ENCODE measurements at regions not wholly inside any gene's neighbourhood (a gene's known extent, or its start where the extent isn't known, plus 50 kb on each side); places are given as distances from the start of the nearest gene placed in this dataset.

DNA sequence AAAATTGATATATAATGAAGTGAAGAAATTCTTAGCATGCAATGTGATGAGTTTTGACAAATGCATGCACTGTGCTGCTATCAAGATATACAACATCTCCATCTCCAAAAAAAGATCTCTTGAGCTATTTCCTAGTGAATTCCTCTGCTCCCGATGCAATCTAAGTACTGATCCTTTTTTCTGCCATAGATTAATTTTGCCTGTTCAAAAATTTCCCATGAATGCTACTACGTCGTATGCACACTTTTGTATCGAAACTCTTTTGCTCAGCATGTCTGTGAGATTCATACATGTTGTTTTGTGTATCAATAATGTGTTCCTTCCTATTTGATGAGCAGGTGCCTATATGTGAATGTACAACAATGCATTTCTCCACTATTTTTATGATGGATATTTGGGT lies 647.4 kb downstream of the MTRR start:
- TF ChIP-seq, protein P1, sequence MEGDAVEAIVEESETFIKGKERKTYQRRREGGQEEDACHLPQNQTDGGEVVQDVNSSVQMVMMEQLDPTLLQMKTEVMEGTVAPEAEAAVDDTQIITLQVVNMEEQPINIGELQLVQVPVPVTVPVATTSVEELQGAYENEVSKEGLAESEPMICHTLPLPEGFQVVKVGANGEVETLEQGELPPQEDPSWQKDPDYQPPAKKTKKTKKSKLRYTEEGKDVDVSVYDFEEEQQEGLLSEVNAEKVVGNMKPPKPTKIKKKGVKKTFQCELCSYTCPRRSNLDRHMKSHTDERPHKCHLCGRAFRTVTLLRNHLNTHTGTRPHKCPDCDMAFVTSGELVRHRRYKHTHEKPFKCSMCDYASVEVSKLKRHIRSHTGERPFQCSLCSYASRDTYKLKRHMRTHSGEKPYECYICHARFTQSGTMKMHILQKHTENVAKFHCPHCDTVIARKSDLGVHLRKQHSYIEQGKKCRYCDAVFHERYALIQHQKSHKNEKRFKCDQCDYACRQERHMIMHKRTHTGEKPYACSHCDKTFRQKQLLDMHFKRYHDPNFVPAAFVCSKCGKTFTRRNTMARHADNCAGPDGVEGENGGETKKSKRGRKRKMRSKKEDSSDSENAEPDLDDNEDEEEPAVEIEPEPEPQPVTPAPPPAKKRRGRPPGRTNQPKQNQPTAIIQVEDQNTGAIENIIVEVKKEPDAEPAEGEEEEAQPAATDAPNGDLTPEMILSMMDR (IDR thresholded peaks at IDR 0.05) = no peak
- DNase-seq (no peak), ATAC-seq (no peak)
- Histone ChIP-seq H3K36me3 (no peaks in the 10 kb centered on the region), H3K4me1 (no peaks in the 10 kb centered on the region), H3K27ac (no peak overlapping the region), H3K4me3 (no peak overlapping the region), H3K9me3 (peaks cover 0 to 17% of the 10 kb centered on the region in 2 donors), H3K27me3 (no peaks in the 10 kb centered on the region)
- intact Hi-C loops (cut with DNase I) = no loop called here

DNA sequence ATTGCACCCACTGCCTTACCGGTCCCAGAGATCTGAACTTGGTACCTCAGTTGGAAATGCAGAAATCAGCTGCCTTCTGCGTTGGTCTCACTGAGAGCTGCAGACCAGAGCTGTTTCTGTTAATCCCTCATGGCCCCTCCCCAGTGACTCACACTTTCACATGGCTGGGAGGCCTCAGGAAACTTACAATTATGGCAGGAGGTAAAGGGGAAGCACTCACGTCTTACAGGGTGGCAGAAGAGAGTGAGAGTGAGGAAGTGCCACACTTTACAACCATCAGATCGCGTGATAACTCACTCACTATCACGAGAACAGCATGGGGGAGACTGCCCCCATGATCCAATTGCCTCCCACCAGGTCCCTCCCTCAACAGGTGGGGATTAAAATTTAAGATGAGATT lies 648.5 kb downstream of the MTRR start:
- intact Hi-C loops (cut with DNase I) = no loop called here
- TF ChIP-seq, protein P1 (IDR thresholded peaks at IDR 0.05) = no peak

DNA sequence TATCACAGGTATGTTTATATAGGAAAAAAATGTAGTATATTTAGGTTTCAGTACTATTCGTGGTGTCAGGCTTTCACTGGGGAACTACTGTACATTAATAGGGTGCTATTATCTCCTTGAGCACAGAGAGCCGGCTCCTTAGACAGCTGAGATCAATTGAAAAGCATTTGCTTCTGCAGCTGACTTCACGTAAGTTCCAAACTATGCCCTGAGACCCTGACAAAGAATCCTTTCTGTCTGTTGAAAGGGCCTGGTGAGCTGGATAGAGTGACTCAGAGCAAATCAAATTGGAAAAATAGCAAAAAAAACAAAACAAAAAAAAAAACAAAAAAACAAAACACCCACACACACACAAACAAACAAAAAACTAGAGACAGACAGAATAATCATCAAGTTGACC lies 652.0 kb downstream of the MTRR start:
- DNase-seq (no peak), ATAC-seq (no peak)
- intact Hi-C loops (cut with DNase I) = no loop called here
- Histone ChIP-seq H3K4me3 (no peak overlapping the region), H3K36me3 (no peaks in the 10 kb centered on the region), H3K9me3 (no peaks in the 10 kb centered on the region), H3K27ac (no peak overlapping the region), H3K4me1 (no peaks in the 10 kb centered on the region), H3K27me3 (no peaks in the 10 kb centered on the region)
- TF ChIP-seq, protein P1 (IDR thresholded peaks at IDR 0.05) = no peak

More for the DNA sequence above, 648.5 kb downstream of the MTRR start:
- Histone ChIP-seq H3K4me3 (no peak overlapping the region), H3K27ac (no peak overlapping the region), H3K36me3 (no peaks in the 10 kb centered on the region), H3K4me1 (no peaks in the 10 kb centered on the region), H3K27me3 (no peaks in the 10 kb centered on the region), H3K9me3 (peaks cover 0 to 11% of the 10 kb centered on the region in 2 donors)
- DNase-seq (no peak), ATAC-seq (no peak)

DNA sequence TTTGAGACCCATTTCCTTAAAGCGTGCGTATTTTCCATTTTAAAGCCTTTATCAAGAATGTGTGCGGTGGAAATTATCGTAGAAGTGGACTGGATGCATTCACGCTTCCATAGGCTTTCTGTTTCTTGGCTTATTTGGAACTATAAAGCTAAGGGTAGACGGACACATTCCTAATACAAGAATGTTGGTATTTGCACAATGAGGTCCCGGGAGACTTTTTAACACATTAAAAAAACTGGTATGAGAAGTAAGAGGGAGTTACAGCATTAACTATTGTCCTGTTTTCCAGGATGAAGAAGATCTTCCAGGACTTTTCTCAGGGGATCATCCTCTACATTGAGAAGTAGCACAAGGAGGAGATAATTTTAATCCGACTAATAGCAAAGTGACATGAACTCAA lies 653.0 kb downstream of the MTRR start:
- H3K27me3 ChIP-seq = no peaks in the 10 kb centered on the region
- H3K27ac ChIP-seq = no peak overlapping the region
- intact Hi-C loops (cut with DNase I) = no loop called here
- DNase-seq (no peak), ATAC-seq (no peak)
- H3K4me3 ChIP-seq = no peak overlapping the region
- no peaks in the 10 kb centered on the region for H3K36me3 ChIP-seq
- TF ChIP-seq, protein P1 (IDR thresholded peaks at IDR 0.05) = no peak
- no peaks in the 10 kb centered on the region for H3K9me3 ChIP-seq
- H3K4me1 ChIP-seq = no peaks in the 10 kb centered on the region

DNA sequence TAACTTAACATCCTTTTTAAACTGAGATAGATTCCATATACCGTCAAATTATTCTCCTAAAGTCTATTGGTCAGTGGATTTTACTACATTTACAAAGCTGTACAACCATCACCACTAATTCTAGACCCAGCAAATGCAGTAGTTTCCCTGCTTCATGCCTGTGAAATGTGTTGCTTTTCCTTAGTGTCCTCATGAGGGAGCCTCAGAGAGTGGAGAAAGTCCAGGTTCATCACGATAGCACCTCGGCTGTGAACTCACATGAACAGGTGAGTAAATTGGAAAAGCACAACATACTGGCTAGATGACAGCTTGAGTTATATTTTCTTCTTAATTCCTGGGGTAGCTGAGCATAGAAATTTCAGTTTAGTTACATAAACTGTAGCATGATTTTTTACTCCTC lies 653.7 kb downstream of the MTRR start:
- ATAC-seq (no peak), DNase-seq (no peak)
- Histone ChIP-seq H3K9me3 (no peaks in the 10 kb centered on the region), H3K4me3 (no peak overlapping the region), H3K4me1 (no peaks in the 10 kb centered on the region), H3K27ac (no peak overlapping the region), H3K27me3 (no peaks in the 10 kb centered on the region), H3K36me3 (no peaks in the 10 kb centered on the region)
- TF ChIP-seq, protein P1 (IDR thresholded peaks at IDR 0.05) = no peak
- intact Hi-C loops (cut with DNase I) = no loop called here

Measured in left lung (tissue), 4 donors.